DND-41 (cell line): ENCODE measurements at regions not wholly inside any gene's neighbourhood (a gene's known extent, or its start where the extent isn't known, plus 50 kb on each side); places are given as distances from the start of the nearest gene placed in this dataset.

Source experiments
- ATAC-seq: fragments of 200-7000 bp; cut with Tn5 transposase; 3 replicates; pipeline ENCODE4 v1.9.1; 2021; ENCODE audit warnings: low read depth; ENCODE audit not compliant: insufficient read depth
- DNase-seq: peaks from one replicate; pipeline ENCODE4 v3.0.0-alpha.2; 2020
- H2AFZ ChIP-seq: 2 replicates; pipeline ENCODE4 v1.6.0; 2012; ENCODE audit warnings: low read depth, low read length
- H3K27ac ChIP-seq: 2 replicates; pipeline ENCODE4 v1.5.1; 2012; ENCODE audit warnings: low read length, inconsistent platforms
- H3K27me3 ChIP-seq: fragments of 200-600 bp; sonication (generic); 2 replicates; pipeline ENCODE4 v1.6.0; 2012; ENCODE audit warnings: low read length, mild to moderate bottlenecking, inconsistent platforms; ENCODE audit not compliant: insufficient read depth, poor library complexity
- H3K36me3 ChIP-seq: 2 replicates; pipeline ENCODE4 v1.5.1; 2012; ENCODE audit warnings: low read length, inconsistent platforms; ENCODE audit not compliant: insufficient read depth
- H3K4me1 ChIP-seq: 2 replicates; pipeline ENCODE4 v1.5.1; 2012; ENCODE audit warnings: mild to moderate bottlenecking, low read length; ENCODE audit not compliant: insufficient read depth
- H3K4me2 ChIP-seq: 2 replicates; pipeline ENCODE4 v1.6.0; 2012; ENCODE audit warnings: mild to moderate bottlenecking, moderate library complexity, low read length, inconsistent platforms; ENCODE audit not compliant: insufficient read depth
- H3K4me3 ChIP-seq, 2 experiments: fragments of 200-600 bp in 1 of 2; shearing (Covaris generic) in 1 of 2; 2 replicates each; pipeline ENCODE4 v1.5.1; 2012 to 2016; ENCODE audit warnings: inconsistent platforms in 2 of 2, low read length in 2 of 2, mild to moderate bottlenecking in 2 of 2, low read depth in 1 of 2, moderate library complexity in 1 of 2
- H3K79me2 ChIP-seq: 2 replicates; pipeline ENCODE4 v1.6.0; 2012; ENCODE audit warnings: low read length, inconsistent platforms; ENCODE audit not compliant: insufficient read depth
- H3K9ac ChIP-seq: 2 replicates; pipeline ENCODE4 v1.6.0; 2012; ENCODE audit warnings: low read depth, mild to moderate bottlenecking, inconsistent platforms, low read length, moderate library complexity
- H3K9me3 ChIP-seq: 2 replicates; pipeline ENCODE4 v1.5.1; 2012; ENCODE audit warnings: low read length, moderate library complexity, mild to moderate bottlenecking, inconsistent platforms; ENCODE audit not compliant: insufficient read depth, severe bottlenecking
- H4K20me1 ChIP-seq: 2 replicates; pipeline ENCODE4 v1.6.0; 2012; ENCODE audit warnings: low read length; ENCODE audit not compliant: insufficient read depth
- CTCF ChIP-seq: IDR thresholded peaks from 2 replicates; pipeline ENCODE4 v1.5.1; 2012; ENCODE audit warnings: borderline replicate concordance, low read length, moderate library complexity, mild to moderate bottlenecking; ENCODE audit not compliant: poor library complexity, severe bottlenecking; ENCODE audit errors: extremely low read depth
- EZH2 ChIP-seq: IDR thresholded peaks from 3 replicates; pipeline ENCODE4 v1.6.1; 2012; ENCODE audit warnings: borderline replicate concordance, low read depth, mild to moderate bottlenecking, moderate library complexity, low read length, inconsistent platforms; ENCODE audit not compliant: severe bottlenecking

GRCh38 chr4:18556402-18556801 is 534.8 kb upstream of the LCORL start:
- H3K27ac ChIP-seq, result no peak overlapping the region

DNA sequence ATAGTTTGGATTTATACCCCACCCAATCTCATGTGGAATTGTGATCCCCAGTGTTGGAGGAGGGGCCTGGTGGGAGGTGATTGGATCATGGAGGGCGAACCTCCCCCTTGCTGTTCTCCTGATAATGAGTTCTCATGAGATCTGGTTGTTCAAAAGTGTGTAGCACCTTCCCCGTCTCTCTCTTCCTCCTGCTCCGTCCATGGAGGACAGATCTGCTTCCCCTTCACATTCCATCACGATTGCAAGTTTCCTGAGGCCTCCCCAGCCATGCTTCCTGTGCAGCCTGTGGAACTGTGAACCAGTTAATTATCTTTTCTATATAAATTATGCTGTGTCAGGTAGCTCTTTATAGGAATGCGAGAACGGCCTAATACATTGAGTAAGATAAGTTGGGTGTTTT is 518.8 kb upstream of the LCORL start:
- DNase-seq (no peak), ATAC-seq (no peak)
- no peak overlapping the region for H2AFZ ChIP-seq
- no peaks in the 10 kb centered on the region for H3K9me3 ChIP-seq
- no peaks in the 10 kb centered on the region for H3K79me2 ChIP-seq
- no peaks in the 10 kb centered on the region for H4K20me1 ChIP-seq
- no peak overlapping the region for H3K27ac ChIP-seq
- no peaks in the 10 kb centered on the region for H3K36me3 ChIP-seq
- no peaks in the 10 kb centered on the region for H3K4me1 ChIP-seq
- H3K4me3 ChIP-seq, result no peak overlapping the region
- TF ChIP-seq EZH2, result no peak
- no peak overlapping the region for H3K4me2 ChIP-seq
- no peaks in the 10 kb centered on the region for H3K27me3 ChIP-seq
- H3K9ac ChIP-seq, result no peak overlapping the region

More at GRCh38 chr4:18556402-18556801, 534.8 kb upstream of the LCORL start:
- Histone ChIP-seq H3K4me2 (no peak overlapping the region), H3K79me2 (no peaks in the 10 kb centered on the region), H3K9ac (no peak overlapping the region), H3K36me3 (no peaks in the 10 kb centered on the region), H2AFZ (no peak overlapping the region), H4K20me1 (no peaks in the 10 kb centered on the region), H3K4me1 (no peaks in the 10 kb centered on the region), H3K4me3 (no peak overlapping the region), H3K9me3 (no peaks in the 10 kb centered on the region), H3K27me3 (no peaks in the 10 kb centered on the region)
- TF ChIP-seq EZH2, result no peak
- no peak for TF ChIP-seq CTCF
- DNase-seq, result no peak
- no peak for ATAC-seq

DNA sequence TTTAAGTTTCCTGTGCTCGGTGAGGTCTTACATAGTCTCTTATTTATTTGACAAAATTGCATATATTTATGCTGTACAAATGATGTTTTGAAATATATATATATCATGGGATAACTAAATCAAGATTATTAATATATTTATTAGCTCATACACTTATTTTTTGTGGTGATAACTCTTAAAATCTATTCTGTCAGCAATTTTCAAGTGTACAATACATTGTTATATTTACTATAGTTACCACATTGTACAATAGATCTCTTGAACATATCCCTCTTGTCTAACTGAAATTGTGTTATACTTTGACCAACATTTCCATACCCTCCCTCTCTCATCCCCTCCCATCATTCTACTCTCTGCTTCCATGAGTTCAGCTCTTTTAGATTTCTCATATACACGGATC is 516.6 kb upstream of the LCORL start:
- H3K27me3 ChIP-seq, result no peaks in the 10 kb centered on the region
- no peak overlapping the region for H3K27ac ChIP-seq
- H3K9me3 ChIP-seq, result no peaks in the 10 kb centered on the region
- H3K9ac ChIP-seq, result no peak overlapping the region
- TF ChIP-seq EZH2 (no peak), CTCF (no peak)
- H3K4me2 ChIP-seq, result no peak overlapping the region
- no peaks in the 10 kb centered on the region for H3K36me3 ChIP-seq
- H4K20me1 ChIP-seq, result no peaks in the 10 kb centered on the region
- H3K79me2 ChIP-seq, result no peaks in the 10 kb centered on the region
- no peaks in the 10 kb centered on the region for H3K4me1 ChIP-seq
- ATAC-seq (no peak), DNase-seq (no peak)
- no peak overlapping the region for H2AFZ ChIP-seq
- H3K4me3 ChIP-seq, result no peak overlapping the region

GRCh38 chr4:18536428-18536827 is 514.9 kb upstream of the LCORL start:
- H3K36me3 ChIP-seq, result no peaks in the 10 kb centered on the region
- H3K9me3 ChIP-seq, result no peaks in the 10 kb centered on the region
- no peaks in the 10 kb centered on the region for H3K27me3 ChIP-seq
- H2AFZ ChIP-seq, result no peak overlapping the region
- H4K20me1 ChIP-seq, result no peaks in the 10 kb centered on the region
- H3K4me1 ChIP-seq, result no peaks in the 10 kb centered on the region
- H3K4me2 ChIP-seq, result no peak overlapping the region
- no peak overlapping the region for H3K27ac ChIP-seq
- no peak overlapping the region for H3K9ac ChIP-seq
- no peak for DNase-seq
- H3K79me2 ChIP-seq, result no peaks in the 10 kb centered on the region
- H3K4me3 ChIP-seq, result no peak overlapping the region
- no peak for TF ChIP-seq EZH2
- no peak for ATAC-seq
